Activated CD8-positive, alpha-beta T cell treated with anti-CD3 and anti-CD28 coated beads for 36 hours (primary cell): ENCODE measurements at regions not wholly inside any gene's neighbourhood (a gene's known extent, or its start where the extent isn't known, plus 50 kb on each side); places are given as distances from the start of the nearest gene placed in this dataset.

Experiments used
- ATAC-seq: fragments of 200-7000 bp; cut with Tn5 transposase; one replicate; pipeline ENCODE4 v1.10.0; 2021; ENCODE audit warnings: mild to moderate bottlenecking, moderate library complexity
- CTCF ChIA-PET: fragments of 350-600 bp; sonication (Branson Sonifier 250); formaldehyde crosslinking; loops from one replicate; lab custom pipeline; 2021; ENCODE audit warnings: antibody characterized with exemption; lab: Charles Lee
- POLR2A ChIA-PET: fragments of 350-600 bp; sonication (Branson Sonifier 250); formaldehyde crosslinking; loops from one replicate; lab custom pipeline; 2021; ENCODE audit warnings: antibody characterized with exemption; lab: Charles Lee
- DNase-seq: peaks from one replicate; pipeline ENCODE4 v3.0.0-alpha.2; 2020
- H3K27ac Mint-ChIP-seq: one replicate; pipeline ENCODE4 v1.8.0; 2021; ENCODE audit warnings: mild to moderate bottlenecking, mixed read lengths
- H3K27me3 Mint-ChIP-seq: one replicate; pipeline ENCODE4 v1.8.0; 2021; ENCODE audit warnings: mixed read lengths
- H3K36me3 Mint-ChIP-seq: one replicate; pipeline ENCODE4 v1.8.0; 2021; ENCODE audit warnings: low read depth, mixed read lengths
- H3K4me1 Mint-ChIP-seq: one replicate; pipeline ENCODE4 v1.8.0; 2021; ENCODE audit warnings: low read depth, mixed read lengths
- H3K4me3 Mint-ChIP-seq: one replicate; pipeline ENCODE4 v1.8.0; 2021; ENCODE audit warnings: mild to moderate bottlenecking, moderate library complexity, mixed read lengths
- H3K9me3 Mint-ChIP-seq: one replicate; pipeline ENCODE4 v1.8.0; 2021; ENCODE audit warnings: mixed read lengths
- intact Hi-C: fragments of 100-400 bp; cut with micrococcal nuclease; formaldehyde crosslinking; loops from one replicate; pipeline ENCODE4 v1.10.0; 2022
- TF ChIP-seq, protein P1 (sequence below): fragments of 200-600 bp; IDR thresholded peaks from one replicate; pipeline ENCODE4 v1.8.0; 2022; ENCODE audit warnings: antibody characterized with exemption, mild to moderate bottlenecking

DNA sequence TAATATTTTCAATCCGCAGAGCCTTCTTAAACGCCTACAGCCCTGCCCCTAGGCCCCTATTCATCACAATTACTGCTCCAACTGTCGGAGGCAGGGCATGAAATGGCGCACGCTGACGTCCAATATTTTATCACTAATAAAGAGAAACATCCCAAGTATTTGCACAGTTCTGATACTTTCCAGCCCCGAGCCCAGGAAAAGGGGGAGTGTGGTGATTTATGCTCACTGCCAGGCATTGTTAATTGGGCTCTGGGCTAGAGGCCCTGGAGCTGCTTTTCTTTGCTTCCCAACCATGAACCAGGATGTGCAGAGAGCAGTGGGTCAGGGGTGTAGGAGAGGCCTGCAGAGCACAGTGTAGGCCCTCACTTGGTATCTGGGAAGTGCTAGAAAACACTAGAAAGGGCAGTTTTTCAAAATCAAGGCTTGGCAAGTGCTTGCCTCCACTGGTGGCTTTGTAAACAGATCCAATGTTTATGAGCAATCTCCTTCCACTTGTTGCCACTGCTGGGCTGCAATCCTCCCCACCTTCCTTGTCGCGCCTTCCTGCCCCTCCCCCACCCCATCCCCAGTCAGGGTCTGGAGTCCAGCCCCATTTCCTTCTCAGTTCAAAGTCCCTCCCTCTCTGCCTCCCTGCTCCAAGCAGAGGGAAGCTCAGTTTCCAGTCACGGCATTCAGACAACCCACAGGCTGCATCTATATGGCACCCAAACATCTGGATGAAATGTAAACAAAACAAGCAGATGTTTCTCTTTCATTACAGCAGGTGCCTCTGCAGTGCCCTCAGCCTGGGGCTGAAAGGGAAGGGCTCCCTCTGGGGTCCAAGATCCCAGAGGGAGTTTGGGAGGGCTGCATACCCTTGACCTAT, 83.9 kb upstream of the PKDCC start:
- peaks cover 2% of the 10 kb centered on the region for H3K27me3 Mint-ChIP-seq
- no peak for ATAC-seq
- DNase-seq, result no peak
- no peak overlapping the region for H3K27ac Mint-ChIP-seq
- H3K4me3 Mint-ChIP-seq, result no peak overlapping the region
- intact Hi-C loops, result no loop called here
- no peaks in the 10 kb centered on the region for H3K9me3 Mint-ChIP-seq
- ChIA-PET CTCF (no interaction called here), POLR2A (no interaction called here)
- peaks cover 2% of the 10 kb centered on the region for H3K4me1 Mint-ChIP-seq
- no peaks in the 10 kb centered on the region for H3K36me3 Mint-ChIP-seq
- TF ChIP-seq, protein P1, sequence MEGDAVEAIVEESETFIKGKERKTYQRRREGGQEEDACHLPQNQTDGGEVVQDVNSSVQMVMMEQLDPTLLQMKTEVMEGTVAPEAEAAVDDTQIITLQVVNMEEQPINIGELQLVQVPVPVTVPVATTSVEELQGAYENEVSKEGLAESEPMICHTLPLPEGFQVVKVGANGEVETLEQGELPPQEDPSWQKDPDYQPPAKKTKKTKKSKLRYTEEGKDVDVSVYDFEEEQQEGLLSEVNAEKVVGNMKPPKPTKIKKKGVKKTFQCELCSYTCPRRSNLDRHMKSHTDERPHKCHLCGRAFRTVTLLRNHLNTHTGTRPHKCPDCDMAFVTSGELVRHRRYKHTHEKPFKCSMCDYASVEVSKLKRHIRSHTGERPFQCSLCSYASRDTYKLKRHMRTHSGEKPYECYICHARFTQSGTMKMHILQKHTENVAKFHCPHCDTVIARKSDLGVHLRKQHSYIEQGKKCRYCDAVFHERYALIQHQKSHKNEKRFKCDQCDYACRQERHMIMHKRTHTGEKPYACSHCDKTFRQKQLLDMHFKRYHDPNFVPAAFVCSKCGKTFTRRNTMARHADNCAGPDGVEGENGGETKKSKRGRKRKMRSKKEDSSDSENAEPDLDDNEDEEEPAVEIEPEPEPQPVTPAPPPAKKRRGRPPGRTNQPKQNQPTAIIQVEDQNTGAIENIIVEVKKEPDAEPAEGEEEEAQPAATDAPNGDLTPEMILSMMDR, result no peak

DNA sequence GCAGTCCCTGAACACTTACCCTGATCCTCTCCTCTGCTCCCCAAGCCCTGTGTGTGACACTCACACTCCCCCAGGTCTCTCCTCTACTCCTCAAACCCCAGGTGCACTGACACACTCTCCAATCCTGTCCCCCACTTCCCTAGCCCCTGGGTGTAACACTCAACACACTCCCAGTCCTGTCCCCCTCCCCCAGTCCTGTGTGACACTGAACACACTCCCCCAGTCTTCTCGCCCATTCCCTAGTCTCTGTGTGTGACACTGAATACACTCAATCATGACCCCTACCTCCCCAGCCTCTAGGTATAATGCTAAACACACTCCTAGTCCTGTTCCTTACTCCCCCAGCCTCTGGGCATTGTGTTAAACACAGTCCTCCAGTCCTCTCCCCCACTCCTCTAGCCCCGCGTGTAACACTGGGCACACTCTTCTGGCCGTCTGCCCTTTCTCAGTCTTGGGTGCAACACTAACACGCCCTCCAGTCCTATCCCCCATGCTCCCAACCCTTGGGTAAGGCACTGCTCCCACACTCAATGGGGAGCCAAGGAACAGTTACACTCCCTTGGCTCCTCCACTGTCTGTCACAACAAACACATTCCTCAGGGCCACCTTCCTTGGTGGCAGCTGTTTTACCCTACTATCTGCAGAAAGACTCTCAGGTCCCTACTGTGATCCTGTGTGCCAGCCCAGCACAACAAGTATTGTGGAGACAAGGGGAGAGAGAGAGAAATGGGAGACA, 82.5 kb upstream of the PKDCC start:
- ATAC-seq (no peak), DNase-seq (no peak)
- ChIA-PET CTCF (no interaction called here), POLR2A (no interaction called here)
- no peak overlapping the region for H3K4me3 Mint-ChIP-seq
- H3K36me3 Mint-ChIP-seq, result no peaks in the 10 kb centered on the region
- H3K27me3 Mint-ChIP-seq, result peaks cover 2% of the 10 kb centered on the region
- H3K27ac Mint-ChIP-seq, result no peak overlapping the region
- H3K4me1 Mint-ChIP-seq, result peaks cover 2% of the 10 kb centered on the region
- H3K9me3 Mint-ChIP-seq, result no peaks in the 10 kb centered on the region
- intact Hi-C loops, result no loop called here
- TF ChIP-seq, protein P1, result no peak

DNA sequence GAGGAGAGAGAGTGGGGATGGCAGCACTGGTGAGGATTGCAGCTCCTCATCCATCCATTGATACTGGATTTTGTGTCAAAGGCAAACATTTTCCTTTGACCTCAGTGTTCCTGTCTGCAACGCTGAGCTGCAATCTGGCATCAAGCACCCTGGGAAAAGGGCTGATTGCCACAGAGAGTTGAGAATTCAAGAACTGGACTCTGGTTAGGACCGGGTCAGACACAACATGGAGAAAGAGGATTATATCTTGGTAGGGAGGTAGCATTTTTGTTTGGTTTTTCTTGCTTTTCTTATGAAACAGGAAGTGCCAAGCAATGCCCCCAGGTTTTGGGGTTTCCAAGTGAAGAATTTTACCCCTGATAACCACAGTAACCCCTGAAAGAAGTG, 81.9 kb upstream of the PKDCC start:
- ChIA-PET CTCF (no interaction called here), POLR2A (no interaction called here)
- H3K4me3 Mint-ChIP-seq, result no peak overlapping the region
- DNase-seq (no peak), ATAC-seq (no peak)
- peaks cover 2% of the 10 kb centered on the region for H3K27me3 Mint-ChIP-seq
- peaks cover 2% of the 10 kb centered on the region for H3K4me1 Mint-ChIP-seq
- intact Hi-C loops, result no loop called here
- H3K36me3 Mint-ChIP-seq, result no peaks in the 10 kb centered on the region
- no peaks in the 10 kb centered on the region for H3K9me3 Mint-ChIP-seq
- H3K27ac Mint-ChIP-seq, result no peak overlapping the region
- TF ChIP-seq, protein P1, result no peak

DNA sequence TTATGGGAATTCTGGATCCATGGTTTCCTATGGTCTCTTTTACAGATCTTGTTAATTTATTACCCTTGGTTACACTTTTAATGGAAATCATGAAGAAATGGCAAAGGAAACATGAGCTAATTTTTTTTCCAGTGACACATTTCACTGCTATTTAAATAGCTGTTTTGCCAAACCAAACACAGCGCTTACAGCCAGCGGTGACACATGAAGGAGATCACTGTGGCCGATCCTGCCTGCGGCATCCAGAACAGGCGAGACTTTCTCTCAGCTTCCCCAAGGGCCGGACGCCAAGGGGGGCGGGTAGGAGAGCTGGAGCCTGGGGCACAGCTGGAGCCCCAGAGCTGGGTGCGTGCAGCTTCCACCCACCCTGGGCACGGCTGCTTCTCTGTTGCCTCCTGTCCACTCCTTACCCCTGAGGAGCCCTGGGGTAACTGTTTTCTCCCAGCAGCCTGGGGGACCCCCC, 81.4 kb upstream of the PKDCC start:
- Mint-ChIP-seq H3K27ac (no peak overlapping the region), H3K4me1 (peaks cover 2% of the 10 kb centered on the region), H3K9me3 (no peaks in the 10 kb centered on the region), H3K4me3 (no peak overlapping the region), H3K27me3 (peaks cover 2% of the 10 kb centered on the region), H3K36me3 (no peaks in the 10 kb centered on the region)
- DNase-seq, result no peak
- ChIA-PET POLR2A (no interaction called here), CTCF (no interaction called here)
- ATAC-seq, result no peak
- intact Hi-C loops, result no loop called here
- TF ChIP-seq, protein P1, result no peak

GRCh38 chr2:41966920-41967319, 80.9 kb upstream of the PKDCC start:
- peaks cover 2% of the 10 kb centered on the region for H3K4me1 Mint-ChIP-seq
- no peaks in the 10 kb centered on the region for H3K36me3 Mint-ChIP-seq
- no peaks in the 10 kb centered on the region for H3K9me3 Mint-ChIP-seq
- DNase-seq (no peak), ATAC-seq (no peak)
- no peak overlapping the region for H3K4me3 Mint-ChIP-seq
- ChIA-PET CTCF (no interaction called here), POLR2A (interaction anchor here (0.6 to 0.7 kb wide), 2 partner anchors 17 to 227 kb away, joined by 3 read pairs; no protein-coding TSS in a partner anchor)
- no peak overlapping the region for H3K27ac Mint-ChIP-seq
- intact Hi-C loops, result no loop called here
- H3K27me3 Mint-ChIP-seq, result peaks cover 2% of the 10 kb centered on the region
- TF ChIP-seq, protein P1, result no peak
